ENCODE measurements at regions not wholly inside any gene's neighbourhood (a gene's known extent, or its start where the extent isn't known, plus 50 kb on each side); places are given as distances from the start of the nearest gene placed in this dataset.

GRCh38 chr6:144466716-144467115 lies 181.6 kb downstream of the UTRN start:
- no peak overlapping the region for H3K4me2 ChIP-seq (ENCODE audit: low read length)
- H4K20me1 ChIP-seq (ENCODE audit: low read length): no peaks in the 10 kb centered on the region
- no peaks in the 10 kb centered on the region for H3K4me1 ChIP-seq (ENCODE audit: insufficient read depth, low read length)
- H2AFZ ChIP-seq (ENCODE audit: low read length): no peak overlapping the region
- H3K4me3 ChIP-seq (ENCODE audit: low read length): no peak overlapping the region
- H3K27ac ChIP-seq (ENCODE audit: low read length): no peak overlapping the region
- no peaks in the 10 kb centered on the region for H3K27me3 ChIP-seq (ENCODE audit: low read length)
- H3K9me2 ChIP-seq (replicated peaks; ENCODE audit: low read length): no peaks in the 10 kb centered on the region
- no peaks in the 10 kb centered on the region for H3F3A ChIP-seq (ENCODE audit: low read length, unreplicated experiment)
- TF ChIP-seq EZH2 (IDR thresholded peaks at IDR 0.05; ENCODE audit: low read length, unreplicated experiment) (no peak), CTCF (conservative IDR thresholded peaks at IDR 0.05; ENCODE audit: low read depth, low read length) (no peak), EZH2phosphoT487 (IDR thresholded peaks at IDR 0.05; ENCODE audit: borderline replicate concordance, low read length) (no peak)
- H3K79me2 ChIP-seq (ENCODE audit: low read length): no peaks in the 10 kb centered on the region
- H3K36me3 ChIP-seq (ENCODE audit: low read depth, low read length): 0 out of 2 replicates have a peak, but pooled peaks cover 5% of the 10 kb centered on the region
- no peaks in the 10 kb centered on the region for H3K9me3 ChIP-seq (ENCODE audit: low read length)
- ATAC-seq (no peak), DNase-seq (no peak)
- POLR2A ChIA-PET (ENCODE audit: unreplicated experiment): no interaction called here
- H3K9ac ChIP-seq (ENCODE audit: low read length): no peak overlapping the region
- CTCF ChIA-PET: no interaction called here
- intact Hi-C loops (cut with micrococcal nuclease): no loop called here
- no TSS peak for BruUV-seq (replicated peaks)

GRCh38 chr6:144467172-144467762 lies 182.1 kb downstream of the UTRN start:
- no peaks in the 10 kb centered on the region for H3K9me3 ChIP-seq (ENCODE audit: low read length)
- intact Hi-C loops (cut with micrococcal nuclease): no loop called here
- ChIA-PET POLR2A (ENCODE audit: unreplicated experiment) (no interaction called here), CTCF (no interaction called here)
- no peak overlapping the region for H3K27ac ChIP-seq (ENCODE audit: low read length)
- no peaks in the 10 kb centered on the region for H4K20me1 ChIP-seq (ENCODE audit: low read length)
- H3K4me2 ChIP-seq (ENCODE audit: low read length): no peak overlapping the region
- H3K9ac ChIP-seq (ENCODE audit: low read length): no peak overlapping the region
- no peaks in the 10 kb centered on the region for H3K4me1 ChIP-seq (ENCODE audit: insufficient read depth, low read length)
- no TSS peak for BruUV-seq (replicated peaks)
- no peak for DNase-seq
- TF ChIP-seq EZH2phosphoT487 (IDR thresholded peaks at IDR 0.05; ENCODE audit: borderline replicate concordance, low read length) (no peak), EZH2 (IDR thresholded peaks at IDR 0.05; ENCODE audit: low read length, unreplicated experiment) (no peak), CTCF (conservative IDR thresholded peaks at IDR 0.05; ENCODE audit: low read depth, low read length) (no peak)
- H2AFZ ChIP-seq (ENCODE audit: low read length): no peak overlapping the region
- ATAC-seq: no peak
- no peaks in the 10 kb centered on the region for H3K9me2 ChIP-seq (replicated peaks; ENCODE audit: low read length)
- no peaks in the 10 kb centered on the region for H3F3A ChIP-seq (ENCODE audit: low read length, unreplicated experiment)
- no peaks in the 10 kb centered on the region for H3K36me3 ChIP-seq (ENCODE audit: low read depth, low read length)
- H3K4me3 ChIP-seq (ENCODE audit: low read length): no peak overlapping the region
- no peaks in the 10 kb centered on the region for H3K79me2 ChIP-seq (ENCODE audit: low read length)
- no peaks in the 10 kb centered on the region for H3K27me3 ChIP-seq (ENCODE audit: low read length)

GRCh38 chr6:144467921-144468320 lies 182.8 kb downstream of the UTRN start:
- H3K9ac ChIP-seq (ENCODE audit: low read length): no peak overlapping the region
- H3K9me3 ChIP-seq (ENCODE audit: low read length): no peaks in the 10 kb centered on the region
- DNase-seq (no peak), ATAC-seq (no peak)
- ChIA-PET CTCF (no interaction called here), POLR2A (ENCODE audit: unreplicated experiment) (interaction anchor here (0.7 kb wide), 1 partner anchor 181 kb away, joined by 4 read pairs; no protein-coding TSS in a partner anchor)
- no peaks in the 10 kb centered on the region for H3K79me2 ChIP-seq (ENCODE audit: low read length)
- H3K36me3 ChIP-seq (ENCODE audit: low read depth, low read length): no peaks in the 10 kb centered on the region
- H2AFZ ChIP-seq (ENCODE audit: low read length): no peak overlapping the region
- intact Hi-C loops (cut with micrococcal nuclease): no loop called here
- no peak overlapping the region for H3K4me2 ChIP-seq (ENCODE audit: low read length)
- H3K9me2 ChIP-seq (replicated peaks; ENCODE audit: low read length): no peaks in the 10 kb centered on the region
- TF ChIP-seq EZH2 (IDR thresholded peaks at IDR 0.05; ENCODE audit: low read length, unreplicated experiment): no peak
- TF ChIP-seq EZH2phosphoT487 (IDR thresholded peaks at IDR 0.05; ENCODE audit: borderline replicate concordance, low read length): no peak
- no peak for TF ChIP-seq CTCF (conservative IDR thresholded peaks at IDR 0.05; ENCODE audit: low read depth, low read length)
- no peaks in the 10 kb centered on the region for H4K20me1 ChIP-seq (ENCODE audit: low read length)
- no peak overlapping the region for H3K27ac ChIP-seq (ENCODE audit: low read length)
- H3K27me3 ChIP-seq (ENCODE audit: low read length): no peaks in the 10 kb centered on the region
- BruUV-seq (replicated peaks): no TSS peak
- no peak overlapping the region for H3K4me3 ChIP-seq (ENCODE audit: low read length)
- H3F3A ChIP-seq (ENCODE audit: low read length, unreplicated experiment): no peaks in the 10 kb centered on the region
- no peaks in the 10 kb centered on the region for H3K4me1 ChIP-seq (ENCODE audit: insufficient read depth, low read length)

Measured in PC-3 (cell line).